ENCODE measurements at regions not wholly inside any gene's neighbourhood (a gene's known extent, or its start where the extent isn't known, plus 50 kb on each side); places are given as distances from the start of the nearest gene placed in this dataset.

DNA sequence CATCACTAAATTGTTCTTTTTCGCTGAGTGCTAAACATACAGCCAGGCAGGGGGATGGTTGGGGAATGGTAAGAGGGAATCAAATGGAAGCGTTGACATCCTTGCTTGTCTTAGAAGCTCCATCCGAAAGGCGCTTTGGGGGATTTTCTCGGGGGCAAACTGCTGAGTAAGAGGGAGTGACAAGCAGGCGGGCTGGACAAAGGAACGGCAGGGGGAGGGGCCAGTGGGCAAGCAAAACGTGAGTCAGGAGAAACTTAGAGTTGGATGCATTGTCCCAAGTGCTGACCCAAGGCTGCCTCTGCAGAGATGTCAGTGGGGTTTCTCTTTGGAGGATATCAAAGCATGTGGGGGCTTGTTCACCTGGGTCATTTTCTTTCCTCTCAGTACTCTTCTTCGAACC is 480.5 kb downstream of the VRK1 start:
- TF ChIP-seq YY1 (IDR thresholded peaks at IDR 0.05; ENCODE audit: insufficient read depth, insufficient read length) (no peak), ZNF274 (IDR thresholded peaks at IDR 0.05; ENCODE audit: low read depth, low read length) (no peak)
